ENCODE measurements at regions not wholly inside any gene's neighbourhood (a gene's known extent, or its start where the extent isn't known, plus 50 kb on each side); places are given as distances from the start of the nearest gene placed in this dataset.

GRCh38 chr2:180662941-180663471 lies 317.4 kb upstream of the UBE2E3 start:
- in situ Hi-C loops (cut with MboI; ENCODE audit: low pct_unique_long_range_greater_than_20kb, low sequenced_read_pairs, unreplicated experiment): no loop called here
- DNase-seq (ENCODE audit: low spot score): no peak
- TF ChIP-seq CTCF (IDR thresholded peaks at IDR 0.05; ENCODE audit: extremely low read depth, insufficient read depth, missing control alignments): no peak

- no peak for DNase-seq (ENCODE audit: low spot score)
- in situ Hi-C loops (cut with MboI; ENCODE audit: low pct_unique_long_range_greater_than_20kb, low sequenced_read_pairs, unreplicated experiment): no loop called here
- TF ChIP-seq CTCF (IDR thresholded peaks at IDR 0.05; ENCODE audit: extremely low read depth, insufficient read depth, missing control alignments): no peak
Observed at GRCh38 chr2:180662521-180662920, 317.9 kb upstream of the UBE2E3 start.

- in situ Hi-C loops (cut with MboI; ENCODE audit: low pct_unique_long_range_greater_than_20kb, low sequenced_read_pairs, unreplicated experiment): no loop called here
- DNase-seq (ENCODE audit: low spot score): no peak
- no peak for TF ChIP-seq CTCF (IDR thresholded peaks at IDR 0.05; ENCODE audit: extremely low read depth, insufficient read depth, missing control alignments)
Observed at GRCh38 chr2:180661686-180662030, 318.7 kb upstream of the UBE2E3 start.

- DNase-seq (ENCODE audit: low spot score): no peak
- in situ Hi-C loops (cut with MboI; ENCODE audit: low pct_unique_long_range_greater_than_20kb, low sequenced_read_pairs, unreplicated experiment): no loop called here
- no peak for TF ChIP-seq CTCF (IDR thresholded peaks at IDR 0.05; ENCODE audit: extremely low read depth, insufficient read depth, missing control alignments)
Observed at GRCh38 chr2:180660881-180661685, 319.3 kb upstream of the UBE2E3 start.

- TF ChIP-seq CTCF (IDR thresholded peaks at IDR 0.05; ENCODE audit: extremely low read depth, insufficient read depth, missing control alignments): no peak
- in situ Hi-C loops (cut with MboI; ENCODE audit: low pct_unique_long_range_greater_than_20kb, low sequenced_read_pairs, unreplicated experiment): no loop called here
- DNase-seq (ENCODE audit: low spot score): no peak
Observed at GRCh38 chr2:180660207-180660606, 320.2 kb upstream of the UBE2E3 start.

GRCh38 chr2:180657054-180657453 lies 323.4 kb upstream of the UBE2E3 start:
- TF ChIP-seq CTCF (IDR thresholded peaks at IDR 0.05; ENCODE audit: extremely low read depth, insufficient read depth, missing control alignments): no peak
- no peak for DNase-seq (ENCODE audit: low spot score)
- in situ Hi-C loops (cut with MboI; ENCODE audit: low pct_unique_long_range_greater_than_20kb, low sequenced_read_pairs, unreplicated experiment): no loop called here
